ENCODE measurements at regions not wholly inside any gene's neighbourhood (a gene's known extent, or its start where the extent isn't known, plus 50 kb on each side); places are given as distances from the start of the nearest gene placed in this dataset.

DNA sequence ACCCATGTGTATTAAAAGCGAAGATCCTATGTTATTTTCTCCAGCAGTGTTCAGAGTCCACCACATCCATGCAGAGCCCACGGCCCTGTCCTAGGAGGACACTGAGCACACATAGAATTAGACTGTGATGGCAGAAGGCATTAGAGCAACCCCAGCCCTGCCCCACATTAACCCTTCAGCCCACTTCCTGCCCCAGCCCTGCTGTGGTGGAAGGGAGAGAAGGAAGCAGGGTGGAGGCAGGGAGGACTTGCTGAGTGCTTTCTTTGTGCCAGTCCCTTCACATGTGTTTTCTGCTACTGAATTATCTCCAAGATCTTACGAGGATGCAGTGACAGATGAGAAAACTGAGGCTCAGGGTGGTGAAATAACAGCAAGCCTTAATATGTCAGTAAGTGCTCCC is 339.0 kb downstream of the SMAD2 start:
- TF ChIP-seq, protein P1, sequence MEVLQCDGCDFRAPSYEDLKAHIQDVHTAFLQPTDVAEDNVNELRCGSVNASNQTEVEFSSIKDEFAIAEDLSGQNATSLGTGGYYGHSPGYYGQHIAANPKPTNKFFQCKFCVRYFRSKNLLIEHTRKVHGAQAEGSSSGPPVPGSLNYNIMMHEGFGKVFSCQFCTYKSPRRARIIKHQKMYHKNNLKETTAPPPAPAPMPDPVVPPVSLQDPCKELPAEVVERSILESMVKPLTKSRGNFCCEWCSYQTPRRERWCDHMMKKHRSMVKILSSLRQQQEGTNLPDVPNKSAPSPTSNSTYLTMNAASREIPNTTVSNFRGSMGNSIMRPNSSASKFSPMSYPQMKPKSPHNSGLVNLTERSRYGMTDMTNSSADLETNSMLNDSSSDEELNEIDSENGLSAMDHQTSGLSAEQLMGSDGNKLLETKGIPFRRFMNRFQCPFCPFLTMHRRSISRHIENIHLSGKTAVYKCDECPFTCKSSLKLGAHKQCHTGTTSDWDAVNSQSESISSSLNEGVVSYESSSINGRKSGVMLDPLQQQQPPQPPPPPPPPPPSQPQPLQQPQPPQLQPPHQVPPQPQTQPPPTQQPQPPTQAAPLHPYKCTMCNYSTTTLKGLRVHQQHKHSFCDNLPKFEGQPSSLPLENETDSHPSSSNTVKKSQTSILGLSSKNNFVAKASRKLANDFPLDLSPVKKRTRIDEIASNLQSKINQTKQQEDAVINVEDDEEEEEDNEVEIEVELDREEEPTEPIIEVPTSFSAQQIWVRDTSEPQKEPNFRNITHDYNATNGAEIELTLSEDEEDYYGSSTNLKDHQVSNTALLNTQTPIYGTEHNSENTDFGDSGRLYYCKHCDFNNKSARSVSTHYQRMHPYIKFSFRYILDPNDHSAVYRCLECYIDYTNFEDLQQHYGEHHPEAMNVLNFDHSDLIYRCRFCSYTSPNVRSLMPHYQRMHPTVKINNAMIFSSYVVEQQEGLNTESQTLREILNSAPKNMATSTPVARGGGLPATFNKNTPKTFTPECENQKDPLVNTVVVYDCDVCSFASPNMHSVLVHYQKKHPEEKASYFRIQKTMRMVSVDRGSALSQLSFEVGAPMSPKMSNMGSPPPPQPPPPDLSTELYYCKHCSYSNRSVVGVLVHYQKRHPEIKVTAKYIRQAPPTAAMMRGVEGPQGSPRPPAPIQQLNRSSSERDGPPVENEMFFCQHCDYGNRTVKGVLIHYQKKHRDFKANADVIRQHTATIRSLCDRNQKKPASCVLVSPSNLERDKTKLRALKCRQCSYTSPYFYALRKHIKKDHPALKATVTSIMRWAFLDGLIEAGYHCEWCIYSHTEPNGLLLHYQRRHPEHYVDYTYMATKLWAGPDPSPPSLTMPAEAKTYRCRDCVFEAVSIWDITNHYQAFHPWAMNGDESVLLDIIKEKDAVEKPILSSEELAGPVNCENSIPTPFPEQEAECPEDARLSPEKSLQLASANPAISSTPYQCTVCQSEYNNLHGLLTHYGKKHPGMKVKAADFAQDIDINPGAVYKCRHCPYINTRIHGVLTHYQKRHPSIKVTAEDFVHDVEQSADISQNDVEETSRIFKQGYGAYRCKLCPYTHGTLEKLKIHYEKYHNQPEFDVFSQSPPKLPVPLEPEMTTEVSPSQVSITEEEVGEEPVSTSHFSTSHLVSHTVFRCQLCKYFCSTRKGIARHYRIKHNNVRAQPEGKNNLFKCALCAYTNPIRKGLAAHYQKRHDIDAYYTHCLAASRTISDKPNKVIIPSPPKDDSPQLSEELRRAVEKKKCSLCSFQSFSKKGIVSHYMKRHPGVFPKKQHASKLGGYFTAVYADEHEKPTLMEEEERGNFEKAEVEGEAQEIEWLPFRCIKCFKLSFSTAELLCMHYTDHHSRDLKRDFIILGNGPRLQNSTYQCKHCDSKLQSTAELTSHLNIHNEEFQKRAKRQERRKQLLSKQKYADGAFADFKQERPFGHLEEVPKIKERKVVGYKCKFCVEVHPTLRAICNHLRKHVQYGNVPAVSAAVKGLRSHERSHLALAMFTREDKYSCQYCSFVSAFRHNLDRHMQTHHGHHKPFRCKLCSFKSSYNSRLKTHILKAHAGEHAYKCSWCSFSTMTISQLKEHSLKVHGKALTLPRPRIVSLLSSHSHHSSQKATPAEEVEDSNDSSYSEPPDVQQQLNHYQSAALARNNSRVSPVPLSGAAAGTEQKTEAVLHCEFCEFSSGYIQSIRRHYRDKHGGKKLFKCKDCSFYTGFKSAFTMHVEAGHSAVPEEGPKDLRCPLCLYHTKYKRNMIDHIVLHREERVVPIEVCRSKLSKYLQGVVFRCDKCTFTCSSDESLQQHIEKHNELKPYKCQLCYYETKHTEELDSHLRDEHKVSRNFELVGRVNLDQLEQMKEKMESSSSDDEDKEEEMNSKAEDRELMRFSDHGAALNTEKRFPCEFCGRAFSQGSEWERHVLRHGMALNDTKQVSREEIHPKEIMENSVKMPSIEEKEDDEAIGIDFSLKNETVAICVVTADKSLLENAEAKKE (CRISPR knock-in tag; IDR thresholded peaks at IDR 0.05), result no peak
- TF ChIP-seq NANOG (IDR thresholded peaks at IDR 0.05; ENCODE audit: borderline replicate concordance) (no peak), ZNF331 (CRISPR knock-in tag; IDR thresholded peaks at IDR 0.05; ENCODE audit: low read depth) (no peak), JUNB (IDR thresholded peaks at IDR 0.05; ENCODE audit: unreplicated experiment) (no peak), ZNF114 (CRISPR knock-in tag; IDR thresholded peaks at IDR 0.05) (no peak)
- TF ChIP-seq, protein P2, sequence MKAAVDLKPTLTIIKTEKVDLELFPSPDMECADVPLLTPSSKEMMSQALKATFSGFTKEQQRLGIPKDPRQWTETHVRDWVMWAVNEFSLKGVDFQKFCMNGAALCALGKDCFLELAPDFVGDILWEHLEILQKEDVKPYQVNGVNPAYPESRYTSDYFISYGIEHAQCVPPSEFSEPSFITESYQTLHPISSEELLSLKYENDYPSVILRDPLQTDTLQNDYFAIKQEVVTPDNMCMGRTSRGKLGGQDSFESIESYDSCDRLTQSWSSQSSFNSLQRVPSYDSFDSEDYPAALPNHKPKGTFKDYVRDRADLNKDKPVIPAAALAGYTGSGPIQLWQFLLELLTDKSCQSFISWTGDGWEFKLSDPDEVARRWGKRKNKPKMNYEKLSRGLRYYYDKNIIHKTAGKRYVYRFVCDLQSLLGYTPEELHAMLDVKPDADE (IDR thresholded peaks at IDR 0.05), result no peak
- Mint-ChIP-seq H3K27me3 (ENCODE audit: insufficient read depth, low read depth, poor library complexity) (peaks cover 2% of the 10 kb centered on the region), H3K36me3 (ENCODE audit: low read depth) (no peaks in the 10 kb centered on the region), H3K4me1 (peaks cover 36% of the 10 kb centered on the region), H3K9me3 (no peaks in the 10 kb centered on the region), H3K27ac (no peak overlapping the region), H3K4me3 (no peak overlapping the region)
- H3K4me1 ChIP-seq (ENCODE audit: insufficient read depth), result peaks cover 18% of the 10 kb centered on the region
- no peak overlapping the region for H3K4me2 ChIP-seq
- ATAC-seq, result no peak
- no peaks in the 10 kb centered on the region for H3K36me3 ChIP-seq (ENCODE audit: insufficient read depth)
- H4K20me1 ChIP-seq (replicated peaks; ENCODE audit: insufficient read depth), result no peaks in the 10 kb centered on the region
- no peak overlapping the region for H2AFZ ChIP-seq
- no peak for DNase-seq (ENCODE audit: low spot score)
- no peak overlapping the region for H3K4me3 ChIP-seq
- H3K27me3 ChIP-seq (ENCODE audit: insufficient read depth), result no peaks in the 10 kb centered on the region
- no peak overlapping the region for H3K27ac ChIP-seq (ENCODE audit: low read depth)
- H3F3A ChIP-seq (replicated peaks; ENCODE audit: low read depth), result no peaks in the 10 kb centered on the region
- no peaks in the 10 kb centered on the region for H3K79me2 ChIP-seq (replicated peaks; ENCODE audit: insufficient read depth)
- H3K9me2 ChIP-seq (ENCODE audit: insufficient read depth), result no peaks in the 10 kb centered on the region

DNA sequence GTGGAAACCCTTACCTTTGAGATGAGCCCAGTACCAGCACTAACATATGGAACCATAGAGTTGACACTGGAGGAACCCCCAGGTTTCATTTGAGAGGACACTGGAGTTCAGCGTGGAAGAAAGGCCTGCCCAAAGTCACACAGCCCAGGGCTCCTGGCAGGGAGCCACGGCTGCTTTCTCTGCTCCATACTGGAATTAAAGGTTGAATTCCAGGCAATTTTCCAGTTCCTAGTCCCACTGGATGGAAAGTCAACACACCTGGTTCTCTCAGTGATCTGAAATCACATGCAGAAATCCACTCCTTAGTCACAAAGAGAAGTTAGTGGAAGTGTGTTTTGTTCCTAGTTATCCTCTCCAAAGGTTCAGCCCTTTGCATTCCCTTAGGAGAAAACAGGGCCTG is 336.1 kb upstream of the SKOR2 start:
- no peak overlapping the region for H3K27ac ChIP-seq (ENCODE audit: low read depth)
- H3K9me3 Mint-ChIP-seq, result no peaks in the 10 kb centered on the region
- no peaks in the 10 kb centered on the region for H3K9me2 ChIP-seq (ENCODE audit: insufficient read depth)
- no peak overlapping the region for H3K4me2 ChIP-seq
- DNase-seq (ENCODE audit: low spot score) (no peak), ATAC-seq (no peak)
- H3K4me1 Mint-ChIP-seq, result peaks cover 13% of the 10 kb centered on the region
- H3F3A ChIP-seq (replicated peaks; ENCODE audit: low read depth), result no peaks in the 10 kb centered on the region
- H3K36me3 ChIP-seq (ENCODE audit: insufficient read depth), result no peaks in the 10 kb centered on the region
- no peak overlapping the region for H2AFZ ChIP-seq
- H3K4me3 ChIP-seq, result no peak overlapping the region
- no peaks in the 10 kb centered on the region for H3K79me2 ChIP-seq (replicated peaks; ENCODE audit: insufficient read depth)
- H3K27ac Mint-ChIP-seq, result no peak overlapping the region
- no peak overlapping the region for H3K4me3 Mint-ChIP-seq
- H3K36me3 Mint-ChIP-seq (ENCODE audit: low read depth), result no peaks in the 10 kb centered on the region
- no peaks in the 10 kb centered on the region for H3K4me1 ChIP-seq (ENCODE audit: insufficient read depth)
- no peaks in the 10 kb centered on the region for H3K27me3 ChIP-seq (ENCODE audit: insufficient read depth)
- H3K27me3 Mint-ChIP-seq (ENCODE audit: insufficient read depth, low read depth, poor library complexity), result no peaks in the 10 kb centered on the region
- no peaks in the 10 kb centered on the region for H4K20me1 ChIP-seq (replicated peaks; ENCODE audit: insufficient read depth)
- TF ChIP-seq, protein P1 (CRISPR knock-in tag; IDR thresholded peaks at IDR 0.05), result no peak
- no peak for TF ChIP-seq JUNB (IDR thresholded peaks at IDR 0.05; ENCODE audit: unreplicated experiment)
